ENCODE measurements at regions not wholly inside any gene's neighbourhood (a gene's known extent, or its start where the extent isn't known, plus 50 kb on each side); places are given as distances from the start of the nearest gene placed in this dataset.
A peak's percentile ranks its signal among the peaks of the same experiment; 100 is the strongest.

DNA sequence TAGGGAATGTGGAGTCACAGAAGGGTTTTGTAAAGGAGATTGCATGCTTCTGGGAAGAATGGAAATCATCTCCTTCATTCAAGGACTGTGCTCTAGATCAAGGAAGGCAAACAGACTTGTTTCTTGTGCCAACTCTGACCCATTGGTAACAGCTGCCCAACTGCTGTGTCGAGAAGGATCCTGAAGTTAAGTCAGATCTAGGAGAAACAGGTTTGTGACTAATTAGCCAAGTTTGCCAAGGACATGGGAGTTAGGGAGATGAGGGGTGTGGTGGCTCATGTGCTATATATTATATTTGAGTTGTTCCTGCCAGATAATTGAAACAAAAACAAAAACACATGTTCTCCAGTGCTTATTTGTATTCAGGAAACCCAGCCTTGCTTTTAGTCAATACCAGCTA is 251.2 kb upstream of the USP24 start:
- 75% methylated on average over 1 of the region's 1 CpG for WGBS
- no peaks in the 10 kb centered on the region for H3K27me3 ChIP-seq (ENCODE audit: control insufficient read depth, insufficient read depth)
- peaks cover 2% of the 10 kb centered on the region for H3K4me1 ChIP-seq (ENCODE audit: control insufficient read depth, insufficient read depth, low read length)
- H3K9me3 ChIP-seq (ENCODE audit: control insufficient read depth, low read length): no peaks in the 10 kb centered on the region
- no peak overlapping the region for H3K4me3 ChIP-seq (ENCODE audit: low read length)
- intact Hi-C loops (cut with DNase I): no loop called here
- ATAC-seq (no peak), DNase-seq (no peak)
- H3K27ac ChIP-seq (ENCODE audit: low read length): no peak overlapping the region

DNA sequence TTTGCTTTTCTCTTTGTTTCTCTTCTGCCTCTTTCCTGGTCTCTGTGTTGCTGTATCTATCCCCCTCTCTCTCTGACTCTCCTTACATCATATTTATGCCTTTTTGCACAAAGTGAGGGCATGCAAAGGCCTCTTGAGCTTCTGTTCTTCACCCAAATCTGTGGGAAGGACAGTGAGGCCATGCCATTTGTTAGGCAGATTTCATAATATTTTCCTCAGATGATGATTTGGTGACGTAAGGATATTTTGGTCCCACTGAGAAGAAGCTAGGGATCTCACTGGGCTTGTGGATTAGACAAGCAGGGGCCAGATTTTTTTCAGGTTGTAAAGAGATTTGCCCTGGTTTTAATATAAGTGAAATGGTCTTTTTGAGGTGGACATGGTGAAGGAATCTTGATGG is 249.4 kb upstream of the USP24 start:
- intact Hi-C loops (cut with DNase I): no loop called here
- H3K27ac ChIP-seq (ENCODE audit: low read length): no peak overlapping the region
- ATAC-seq: no peak

DNA sequence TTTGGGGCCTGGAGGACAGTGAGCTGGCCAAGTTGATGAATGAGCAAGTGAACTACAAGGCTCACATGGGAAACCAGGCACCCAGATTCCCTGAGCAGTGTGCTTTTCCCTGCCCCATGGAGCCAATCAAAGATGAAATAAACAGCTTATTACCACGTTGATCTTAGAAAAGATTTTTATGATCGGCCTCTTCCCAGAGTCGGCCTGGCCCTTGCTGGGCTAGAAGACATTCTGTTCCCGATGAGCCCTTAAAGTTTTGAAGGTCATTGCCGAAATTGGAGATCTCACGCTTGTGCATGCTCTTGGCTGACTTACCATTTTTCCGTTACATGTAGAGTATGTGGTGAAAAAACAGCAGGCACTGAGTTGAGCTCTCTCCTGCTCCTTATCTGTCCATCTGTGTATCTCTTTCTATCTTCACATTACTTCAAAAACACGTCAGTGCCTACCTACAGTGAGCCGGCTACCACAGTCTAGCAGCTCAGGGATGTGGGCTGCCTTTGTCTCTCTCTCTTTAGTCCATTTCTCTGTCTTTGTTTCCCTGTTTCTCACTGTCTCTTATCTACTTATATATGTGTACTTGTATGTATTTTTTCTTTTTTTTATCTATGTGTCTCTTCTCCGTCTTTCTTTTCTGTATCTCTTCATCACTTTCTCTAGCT is 248.8 kb upstream of the USP24 start:
- intact Hi-C loops (cut with DNase I): no loop called here

More for the DNA sequence above, 249.4 kb upstream of the USP24 start:
- DNase-seq: no peak
- peaks cover 2% of the 10 kb centered on the region for H3K4me1 ChIP-seq (ENCODE audit: control insufficient read depth, insufficient read depth, low read length)
- no peaks in the 10 kb centered on the region for H3K9me3 ChIP-seq (ENCODE audit: control insufficient read depth, low read length)
- no peak overlapping the region for H3K4me3 ChIP-seq (ENCODE audit: low read length)
- H3K27me3 ChIP-seq (ENCODE audit: control insufficient read depth, insufficient read depth): no peaks in the 10 kb centered on the region
- WGBS: 85% methylated on average over 1 of the region's 1 CpG

GRCh38 chr1:55457874-55458273 is 242.7 kb upstream of the USP24 start:
- no peak overlapping the region for H3K4me3 ChIP-seq (ENCODE audit: low read length)
- no peak for ATAC-seq
- H3K4me1 ChIP-seq (ENCODE audit: control insufficient read depth, insufficient read depth, low read length): no peaks in the 10 kb centered on the region
- H3K27me3 ChIP-seq (ENCODE audit: control insufficient read depth, insufficient read depth): no peaks in the 10 kb centered on the region
- H3K9me3 ChIP-seq (ENCODE audit: control insufficient read depth, low read length): no peaks in the 10 kb centered on the region
- no peak for DNase-seq
- no peak overlapping the region for H3K27ac ChIP-seq (ENCODE audit: low read length)
- WGBS: 82% methylated on average over 2 of the region's 2 CpGs
- intact Hi-C loops (cut with DNase I): no loop called here

More for the DNA sequence above, 248.8 kb upstream of the USP24 start:
- Histone ChIP-seq H3K4me3 (ENCODE audit: low read length) (no peak overlapping the region), H3K27me3 (ENCODE audit: control insufficient read depth, insufficient read depth) (no peaks in the 10 kb centered on the region), H3K9me3 (ENCODE audit: control insufficient read depth, low read length) (no peaks in the 10 kb centered on the region), H3K4me1 (ENCODE audit: control insufficient read depth, insufficient read depth, low read length) (peaks cover 2% of the 10 kb centered on the region), H3K27ac (ENCODE audit: low read length) (no peak overlapping the region)
- DNase-seq: no peak
- ATAC-seq: no peak
- 79% methylated on average over 10 of the region's 10 CpGs for WGBS

DNA sequence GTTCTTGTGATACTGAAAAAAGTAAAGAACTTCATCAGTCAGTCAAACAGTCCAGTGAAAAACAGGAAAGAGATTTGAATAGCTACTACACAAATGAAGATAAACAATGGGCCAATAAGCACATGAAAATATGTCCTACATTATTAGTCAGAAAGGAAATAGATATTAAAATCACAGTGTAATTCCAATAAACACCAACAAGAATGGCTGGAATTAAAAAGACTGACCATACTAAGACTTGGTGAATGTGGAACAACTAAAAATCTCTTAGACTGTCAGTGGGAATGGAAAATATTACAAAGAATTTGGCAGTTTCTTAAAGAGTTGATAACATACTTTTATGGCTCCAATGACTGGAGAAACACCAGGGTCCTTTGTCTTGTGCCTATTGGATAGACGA is 241.8 kb upstream of the USP24 start:
- DNase-seq (no peak), ATAC-seq (no peak)
- Histone ChIP-seq H3K27ac (ENCODE audit: low read length) (no peak overlapping the region), H3K9me3 (ENCODE audit: control insufficient read depth, low read length) (no peaks in the 10 kb centered on the region), H3K27me3 (ENCODE audit: control insufficient read depth, insufficient read depth) (no peaks in the 10 kb centered on the region), H3K4me1 (ENCODE audit: control insufficient read depth, insufficient read depth, low read length) (no peaks in the 10 kb centered on the region), H3K4me3 (ENCODE audit: low read length) (no peak overlapping the region)
- WGBS: 69% methylated on average over 1 of the region's 1 CpG
- intact Hi-C loops (cut with DNase I): no loop called here

DNA sequence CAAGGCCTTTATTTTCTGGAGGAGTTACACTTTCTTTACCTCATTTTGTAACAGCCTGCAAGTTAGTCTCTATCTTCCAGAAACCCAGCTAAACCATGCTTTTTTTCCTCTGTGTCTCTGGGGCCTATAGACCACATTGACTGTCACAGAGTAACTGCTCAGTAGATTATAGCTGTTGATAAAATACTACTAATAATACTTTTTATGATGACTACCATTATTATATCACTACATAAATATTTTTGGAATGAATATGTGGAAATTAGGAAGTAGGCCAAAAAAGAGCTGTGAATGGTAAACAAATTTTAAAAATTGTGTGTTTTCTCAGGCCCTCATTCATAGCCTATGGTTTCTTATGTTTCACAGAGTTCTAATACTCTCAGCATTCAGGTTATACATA is 233.1 kb upstream of the USP24 start:
- DNase-seq (no peak), ATAC-seq (no peak)
- Histone ChIP-seq H3K4me1 (ENCODE audit: control insufficient read depth, insufficient read depth, low read length) (no peaks in the 10 kb centered on the region), H3K27me3 (ENCODE audit: control insufficient read depth, insufficient read depth) (no peaks in the 10 kb centered on the region), H3K4me3 (ENCODE audit: low read length) (no peak overlapping the region), H3K27ac (ENCODE audit: low read length) (no peak overlapping the region), H3K9me3 (ENCODE audit: control insufficient read depth, low read length) (no peaks in the 10 kb centered on the region)
- intact Hi-C loops (cut with DNase I): no loop called here

DNA sequence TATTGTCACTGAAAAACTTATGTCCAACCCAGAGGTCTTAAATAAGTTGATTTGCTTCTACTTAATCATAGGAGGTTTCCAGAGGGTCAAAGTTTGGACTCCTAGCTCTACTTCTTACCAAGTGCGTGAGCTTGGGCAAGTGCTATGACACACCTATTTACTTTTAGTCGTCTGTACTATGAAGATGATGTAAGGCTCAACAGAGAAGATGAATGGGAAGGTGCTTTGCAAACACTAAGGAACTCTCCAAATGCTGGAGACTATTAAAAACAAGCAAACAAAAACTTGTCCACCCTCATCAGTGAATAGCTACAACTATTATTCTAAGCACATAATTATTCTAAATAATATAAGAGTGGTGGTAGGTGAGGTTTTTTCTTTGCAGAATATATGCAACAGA is 232.3 kb upstream of the USP24 start:
- intact Hi-C loops (cut with DNase I): no loop called here
- H3K9me3 ChIP-seq (ENCODE audit: control insufficient read depth, low read length): no peaks in the 10 kb centered on the region

GRCh38 chr1:55446351-55446750 is 231.2 kb upstream of the USP24 start:
- ATAC-seq (no peak), DNase-seq (no peak)
- H3K9me3 ChIP-seq (ENCODE audit: control insufficient read depth, low read length): no peaks in the 10 kb centered on the region
- no peaks in the 10 kb centered on the region for H3K27me3 ChIP-seq (ENCODE audit: control insufficient read depth, insufficient read depth)
- intact Hi-C loops (cut with DNase I): no loop called here
- H3K4me3 ChIP-seq (ENCODE audit: low read length): no peak overlapping the region
- no peak overlapping the region for H3K27ac ChIP-seq (ENCODE audit: low read length)
- WGBS: 85% methylated on average over 2 of the region's 2 CpGs
- no peaks in the 10 kb centered on the region for H3K4me1 ChIP-seq (ENCODE audit: control insufficient read depth, insufficient read depth, low read length)

More for the DNA sequence above, 232.3 kb upstream of the USP24 start:
- Histone ChIP-seq H3K4me3 (ENCODE audit: low read length) (no peak overlapping the region), H3K4me1 (ENCODE audit: control insufficient read depth, insufficient read depth, low read length) (no peaks in the 10 kb centered on the region), H3K27ac (ENCODE audit: low read length) (no peak overlapping the region), H3K27me3 (ENCODE audit: control insufficient read depth, insufficient read depth) (no peaks in the 10 kb centered on the region)
- ATAC-seq (no peak), DNase-seq (no peak)
- 56% methylated on average over 2 of the region's 2 CpGs for WGBS

GRCh38 chr1:55445416-55445815 is 230.3 kb upstream of the USP24 start:
- intact Hi-C loops (cut with DNase I): no loop called here
- no peak for ATAC-seq

GRCh38 chr1:55444667-55445066 is 229.5 kb upstream of the USP24 start:
- Histone ChIP-seq H3K4me3 (ENCODE audit: low read length) (no peak overlapping the region), H3K27me3 (ENCODE audit: control insufficient read depth, insufficient read depth) (no peaks in the 10 kb centered on the region), H3K9me3 (ENCODE audit: control insufficient read depth, low read length) (no peaks in the 10 kb centered on the region), H3K27ac (ENCODE audit: low read length) (no peak overlapping the region), H3K4me1 (ENCODE audit: control insufficient read depth, insufficient read depth, low read length) (no peaks in the 10 kb centered on the region)
- DNase-seq: no peak
- 83% methylated on average over 1 of the region's 1 CpG for WGBS
- intact Hi-C loops (cut with DNase I): no loop called here
- no peak for ATAC-seq

More at GRCh38 chr1:55445416-55445815, 230.3 kb upstream of the USP24 start:
- Histone ChIP-seq H3K27ac (ENCODE audit: low read length) (no peak overlapping the region), H3K27me3 (ENCODE audit: control insufficient read depth, insufficient read depth) (no peaks in the 10 kb centered on the region), H3K4me1 (ENCODE audit: control insufficient read depth, insufficient read depth, low read length) (no peaks in the 10 kb centered on the region), H3K9me3 (ENCODE audit: control insufficient read depth, low read length) (no peaks in the 10 kb centered on the region), H3K4me3 (ENCODE audit: low read length) (no peak overlapping the region)
- WGBS: 97% methylated on average over 2 of the region's 2 CpGs
- no peak for DNase-seq

DNA sequence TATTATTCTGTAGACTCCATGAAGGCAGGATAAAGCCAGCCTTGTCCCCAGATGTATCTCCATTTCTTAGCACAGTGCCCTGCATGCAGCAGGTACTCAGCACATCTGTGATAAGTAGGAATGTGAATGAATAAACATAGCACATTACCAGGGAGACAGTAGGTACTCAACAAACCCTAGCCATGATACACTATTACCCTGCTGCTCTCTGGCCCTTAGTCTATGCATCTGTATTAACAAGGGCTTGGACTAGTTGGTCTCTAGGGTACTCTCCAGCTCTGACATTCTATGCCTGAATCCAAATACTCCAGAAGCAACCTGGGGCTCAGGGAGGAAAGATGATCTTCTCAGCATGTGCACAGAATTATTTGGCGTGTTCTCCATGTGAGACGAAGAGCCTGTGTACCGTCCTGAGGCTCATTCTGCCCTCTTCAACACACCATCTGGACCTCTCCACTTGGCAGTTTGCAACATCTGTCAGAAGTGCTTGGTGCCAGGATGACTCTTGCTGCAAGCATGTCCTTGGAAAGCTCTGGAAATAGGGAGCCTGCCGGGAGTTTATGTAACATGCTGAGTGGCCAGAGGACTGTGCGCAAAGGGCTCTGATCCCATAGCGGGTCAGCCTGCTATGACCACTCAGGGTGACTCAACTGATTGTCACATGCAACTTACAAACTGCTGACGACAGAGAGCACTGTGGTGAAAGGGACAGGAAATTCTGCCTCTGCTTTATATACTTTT is 228.2 kb upstream of the USP24 start:
- no peak overlapping the region for H3K4me3 ChIP-seq (ENCODE audit: low read length)
- intact Hi-C loops (cut with DNase I): no loop called here
- no peaks in the 10 kb centered on the region for H3K9me3 ChIP-seq (ENCODE audit: control insufficient read depth, low read length)
- ATAC-seq: peak; percentile 98 to 99
- no peaks in the 10 kb centered on the region for H3K4me1 ChIP-seq (ENCODE audit: control insufficient read depth, insufficient read depth, low read length)
- 52% methylated on average over 7 of the region's 7 CpGs for WGBS
- no peaks in the 10 kb centered on the region for H3K27me3 ChIP-seq (ENCODE audit: control insufficient read depth, insufficient read depth)
- DNase-seq: peak; percentile 88 to 89 (median 88)
- no peak overlapping the region for H3K27ac ChIP-seq (ENCODE audit: low read length)

Data from right cardiac atrium (tissue), 5 donors.